ENCODE measurements at regions not wholly inside any gene's neighbourhood (a gene's known extent, or its start where the extent isn't known, plus 50 kb on each side); places are given as distances from the start of the nearest gene placed in this dataset.

DNA sequence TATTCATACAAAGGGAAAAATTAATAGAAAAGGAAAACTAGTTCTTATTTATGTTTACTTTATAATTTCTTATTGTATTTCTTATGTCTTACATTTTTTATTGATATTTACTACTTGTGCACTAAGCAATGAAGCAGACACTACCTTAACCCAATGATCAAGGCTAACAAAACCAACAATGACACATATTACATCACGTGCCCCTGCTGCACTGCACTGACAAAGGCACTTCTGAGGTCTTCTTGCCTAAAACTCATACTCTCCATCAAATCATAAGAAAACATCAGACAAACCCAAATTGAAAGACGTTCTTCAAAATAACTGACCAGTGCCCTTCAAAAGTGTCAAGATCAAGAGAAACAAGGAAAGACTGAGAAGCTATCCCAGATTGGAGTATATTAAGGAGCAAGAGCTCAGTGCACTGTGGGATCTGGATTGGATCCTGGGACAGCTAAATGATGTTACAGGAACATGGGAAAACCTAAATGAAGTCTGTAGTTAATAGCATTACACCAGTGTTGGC, 230.9 kb downstream of the AUH start:
- TF ChIP-seq POLR2A (IDR thresholded peaks at IDR 0.05) (no peak), POLR2AphosphoS5 (IDR thresholded peaks at IDR 0.05) (no peak), EP300 (IDR thresholded peaks at IDR 0.05) (no peak)
- TF ChIP-seq, protein P1, sequence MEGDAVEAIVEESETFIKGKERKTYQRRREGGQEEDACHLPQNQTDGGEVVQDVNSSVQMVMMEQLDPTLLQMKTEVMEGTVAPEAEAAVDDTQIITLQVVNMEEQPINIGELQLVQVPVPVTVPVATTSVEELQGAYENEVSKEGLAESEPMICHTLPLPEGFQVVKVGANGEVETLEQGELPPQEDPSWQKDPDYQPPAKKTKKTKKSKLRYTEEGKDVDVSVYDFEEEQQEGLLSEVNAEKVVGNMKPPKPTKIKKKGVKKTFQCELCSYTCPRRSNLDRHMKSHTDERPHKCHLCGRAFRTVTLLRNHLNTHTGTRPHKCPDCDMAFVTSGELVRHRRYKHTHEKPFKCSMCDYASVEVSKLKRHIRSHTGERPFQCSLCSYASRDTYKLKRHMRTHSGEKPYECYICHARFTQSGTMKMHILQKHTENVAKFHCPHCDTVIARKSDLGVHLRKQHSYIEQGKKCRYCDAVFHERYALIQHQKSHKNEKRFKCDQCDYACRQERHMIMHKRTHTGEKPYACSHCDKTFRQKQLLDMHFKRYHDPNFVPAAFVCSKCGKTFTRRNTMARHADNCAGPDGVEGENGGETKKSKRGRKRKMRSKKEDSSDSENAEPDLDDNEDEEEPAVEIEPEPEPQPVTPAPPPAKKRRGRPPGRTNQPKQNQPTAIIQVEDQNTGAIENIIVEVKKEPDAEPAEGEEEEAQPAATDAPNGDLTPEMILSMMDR (IDR thresholded peaks at IDR 0.05), result no peak
